Fibroblast of lung (primary cell): ENCODE measurements at regions not wholly inside any gene's neighbourhood (a gene's known extent, or its start where the extent isn't known, plus 50 kb on each side); places are given as distances from the start of the nearest gene placed in this dataset.

ENCODE experiments used
- DNase-seq, 2 donors: peaks; one replicate each; pipeline versions ENCODE4 v3.0.0 to v3.0.0-alpha.2; 2010; ENCODE audit warnings: low read depth in 2 of 2
- H2AFZ ChIP-seq: 2 replicates; pipeline ENCODE4 v1.5.1; 2012; ENCODE audit warnings: low read length, control low read depth, inconsistent platforms
- H3K27ac ChIP-seq: 2 replicates; pipeline ENCODE4 v1.5.1; 2011; ENCODE audit warnings: low read length, control low read depth; ENCODE audit not compliant: insufficient read depth
- H3K27me3 ChIP-seq: 2 replicates; pipeline ENCODE4 v1.5.1; 2011; ENCODE audit warnings: mild to moderate bottlenecking, low read length; ENCODE audit not compliant: control insufficient read depth, insufficient read depth
- H3K36me3 ChIP-seq: 2 replicates; pipeline ENCODE4 v1.5.1; 2011; ENCODE audit warnings: low read length; ENCODE audit not compliant: control insufficient read depth, insufficient read depth
- H3K4me1 ChIP-seq: 2 replicates; pipeline ENCODE4 v1.5.1; 2011; ENCODE audit warnings: low read length; ENCODE audit not compliant: control insufficient read depth, insufficient read depth; ENCODE audit errors: extremely low read depth
- H3K4me2 ChIP-seq: 2 replicates; pipeline ENCODE4 v1.5.1; 2011; ENCODE audit warnings: low read length, control low read depth; ENCODE audit not compliant: insufficient read depth; ENCODE audit errors: extremely low read depth
- H3K4me3 ChIP-seq, 4 experiments: fragments of 200-600 bp in 1 of 4; sonication (generic) in 1 of 4; replicated peaks in 1 of 4; 2 replicates each; pipeline ENCODE4 v1.5.1; 2011 to 2016; ENCODE audit warnings: low read length in 4 of 4, low read depth in 3 of 4, mild to moderate bottlenecking in 3 of 4, control low read depth in 2 of 4, inconsistent platforms in 1 of 4, mixed read lengths in 1 of 4; ENCODE audit not compliant: insufficient read depth in 1 of 4; ENCODE audit errors: control extremely low read depth in 1 of 4
- H3K79me2 ChIP-seq: 2 replicates; pipeline ENCODE4 v1.5.1; 2012; ENCODE audit warnings: mild to moderate bottlenecking, low read length, inconsistent platforms; ENCODE audit not compliant: control insufficient read depth, insufficient read depth
- H3K9ac ChIP-seq: 2 replicates; pipeline ENCODE4 v1.5.1; 2011; ENCODE audit warnings: mild to moderate bottlenecking, low read length, control low read depth; ENCODE audit not compliant: insufficient read depth
- H3K9me3 ChIP-seq: 2 replicates; pipeline ENCODE4 v1.5.1; 2012; ENCODE audit warnings: low read depth, low read length; ENCODE audit not compliant: control insufficient read depth, insufficient read depth
- H4K20me1 ChIP-seq: 2 replicates; pipeline ENCODE4 v1.5.1; 2011; ENCODE audit warnings: low read length; ENCODE audit not compliant: control insufficient read depth, insufficient read depth; ENCODE audit errors: extremely low read depth
- CTCF ChIP-seq, 2 donors: IDR thresholded peaks in 1 of 2; conservative IDR thresholded peaks in 1 of 2; 1 replicate in 1 of 2; 2 replicates in 1 of 2; pipeline ENCODE4 v1.5.1; 2011 to 2012; ENCODE audit warnings: low read length in 2 of 2, control low read depth in 1 of 2, inconsistent platforms in 1 of 2, low read depth in 1 of 2, mild to moderate bottlenecking in 1 of 2
- EZH2 ChIP-seq: IDR thresholded peaks from 2 replicates; pipeline ENCODE4 v1.5.1; 2012; ENCODE audit warnings: low read length, control low read depth, mild to moderate bottlenecking; ENCODE audit errors: missing control alignments

- DNase-seq = no peak
- no peaks in the 10 kb centered on the region for H3K27me3 ChIP-seq
- H3K4me1 ChIP-seq = no peaks in the 10 kb centered on the region
- no peaks in the 10 kb centered on the region for H4K20me1 ChIP-seq
- H3K4me3 ChIP-seq = no peak overlapping the region
- no peak overlapping the region for H2AFZ ChIP-seq
- H3K4me2 ChIP-seq = no peak overlapping the region
- no peaks in the 10 kb centered on the region for H3K79me2 ChIP-seq
- H3K27ac ChIP-seq = no peak overlapping the region
- TF ChIP-seq EZH2 (no peak), CTCF (conservative IDR thresholded peaks at IDR 0.05 in 1 of 2, IDR thresholded peaks at IDR 0.05 in 1 of 2; ENCODE audit: low read depth in 1 of 2, low read length in 2 of 2) (no peak)
- H3K9ac ChIP-seq = no peak overlapping the region
- no peaks in the 10 kb centered on the region for H3K36me3 ChIP-seq
- no peaks in the 10 kb centered on the region for H3K9me3 ChIP-seq
These were observed 185.9 kb upstream of the CADM2 start for GRCh38 chr3:84772841-84773240.

GRCh38 chr3:84783281-84783680 lies 175.5 kb upstream of the CADM2 start:
- H2AFZ ChIP-seq = no peak overlapping the region
- H3K4me2 ChIP-seq = no peak overlapping the region
- no peak overlapping the region for H3K9ac ChIP-seq
- H3K9me3 ChIP-seq = no peaks in the 10 kb centered on the region
- H3K79me2 ChIP-seq = no peaks in the 10 kb centered on the region
- H3K27ac ChIP-seq = no peak overlapping the region
- no peak for DNase-seq
- H4K20me1 ChIP-seq = peaks cover 1% of the 10 kb centered on the region
- no peaks in the 10 kb centered on the region for H3K4me1 ChIP-seq
- no peaks in the 10 kb centered on the region for H3K27me3 ChIP-seq
- H3K36me3 ChIP-seq = no peaks in the 10 kb centered on the region
- no peak for TF ChIP-seq CTCF (conservative IDR thresholded peaks at IDR 0.05 in 1 of 2, IDR thresholded peaks at IDR 0.05 in 1 of 2; ENCODE audit: low read depth in 1 of 2, low read length in 2 of 2)
- no peak for TF ChIP-seq EZH2
- no peak overlapping the region for H3K4me3 ChIP-seq

GRCh38 chr3:84789961-84790360 lies 168.8 kb upstream of the CADM2 start:
- Histone ChIP-seq H3K27ac (no peak overlapping the region), H3K4me3 (no peak overlapping the region), H3K4me2 (no peak overlapping the region), H3K4me1 (no peaks in the 10 kb centered on the region), H3K9ac (no peak overlapping the region), H3K27me3 (no peaks in the 10 kb centered on the region), H3K36me3 (no peaks in the 10 kb centered on the region), H3K9me3 (no peaks in the 10 kb centered on the region), H2AFZ (no peak overlapping the region), H3K79me2 (no peaks in the 10 kb centered on the region), H4K20me1 (peaks cover 1% of the 10 kb centered on the region)
- no peak for DNase-seq
- no peak for TF ChIP-seq CTCF (conservative IDR thresholded peaks at IDR 0.05 in 1 of 2, IDR thresholded peaks at IDR 0.05 in 1 of 2; ENCODE audit: low read depth in 1 of 2, low read length in 2 of 2)
- no peak for TF ChIP-seq EZH2
